Nephron progenitor cell (in vitro differentiated cells): ENCODE measurements at regions not wholly inside any gene's neighbourhood (a gene's known extent, or its start where the extent isn't known, plus 50 kb on each side); places are given as distances from the start of the nearest gene placed in this dataset.

Experiments used
- DNase-seq: peaks from one replicate; pipeline ENCODE4 v3.0.0; 2021
- H3K27ac Mint-ChIP-seq: 2 replicates; pipeline ENCODE4 v1.8.0; 2021; ENCODE audit warnings: mild to moderate bottlenecking, moderate library complexity, mixed read lengths
- H3K27me3 Mint-ChIP-seq: 2 replicates; pipeline ENCODE4 v1.8.0; 2021; ENCODE audit warnings: mild to moderate bottlenecking, low read depth, mixed read lengths; ENCODE audit not compliant: poor library complexity
- H3K36me3 Mint-ChIP-seq: 2 replicates; pipeline ENCODE4 v1.8.0; 2021; ENCODE audit warnings: low read depth, mixed read lengths
- H3K4me1 Mint-ChIP-seq: 2 replicates; pipeline ENCODE4 v1.8.0; 2021; ENCODE audit warnings: mixed read lengths
- H3K4me3 Mint-ChIP-seq: 2 replicates; pipeline ENCODE4 v1.8.0; 2021; ENCODE audit warnings: mild to moderate bottlenecking, moderate library complexity, mixed read lengths
- H3K9me3 Mint-ChIP-seq: 2 replicates; pipeline ENCODE4 v1.8.0; 2021; ENCODE audit warnings: mild to moderate bottlenecking, moderate library complexity, mixed read lengths
- TF ChIP-seq, protein P1 (sequence below): fragments of 200-600 bp; sonication (generic); IDR thresholded peaks from 2 replicates; pipeline ENCODE4 v1.5.0; 2021; ENCODE audit warnings: antibody characterized with exemption

DNA sequence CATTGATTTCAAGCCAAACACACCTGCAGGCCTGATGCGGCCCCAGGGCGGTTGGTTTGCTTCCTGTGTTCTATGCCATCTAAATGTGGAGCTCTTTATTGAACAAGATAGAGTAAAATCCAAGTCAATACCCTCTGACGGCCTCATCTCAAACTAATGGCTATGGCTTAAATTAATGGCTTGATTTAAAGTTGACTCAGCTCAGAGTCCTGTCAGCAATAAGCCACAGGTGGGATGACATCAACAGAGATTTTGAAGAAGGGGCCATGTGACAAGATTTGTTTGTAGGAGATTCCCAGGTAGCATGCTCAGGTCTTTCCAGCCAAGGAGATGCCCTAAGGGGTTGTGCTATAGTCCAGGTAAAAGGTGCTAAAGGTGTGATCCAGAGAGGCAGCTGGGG lies 66.7 kb upstream of the ZNF32 start:
- H3K27me3 Mint-ChIP-seq, result peaks cover 18% of the 10 kb centered on the region
- no peak for DNase-seq
- no peak overlapping the region for H3K27ac Mint-ChIP-seq
- H3K9me3 Mint-ChIP-seq, result peaks cover 30% of the 10 kb centered on the region
- TF ChIP-seq, protein P1, sequence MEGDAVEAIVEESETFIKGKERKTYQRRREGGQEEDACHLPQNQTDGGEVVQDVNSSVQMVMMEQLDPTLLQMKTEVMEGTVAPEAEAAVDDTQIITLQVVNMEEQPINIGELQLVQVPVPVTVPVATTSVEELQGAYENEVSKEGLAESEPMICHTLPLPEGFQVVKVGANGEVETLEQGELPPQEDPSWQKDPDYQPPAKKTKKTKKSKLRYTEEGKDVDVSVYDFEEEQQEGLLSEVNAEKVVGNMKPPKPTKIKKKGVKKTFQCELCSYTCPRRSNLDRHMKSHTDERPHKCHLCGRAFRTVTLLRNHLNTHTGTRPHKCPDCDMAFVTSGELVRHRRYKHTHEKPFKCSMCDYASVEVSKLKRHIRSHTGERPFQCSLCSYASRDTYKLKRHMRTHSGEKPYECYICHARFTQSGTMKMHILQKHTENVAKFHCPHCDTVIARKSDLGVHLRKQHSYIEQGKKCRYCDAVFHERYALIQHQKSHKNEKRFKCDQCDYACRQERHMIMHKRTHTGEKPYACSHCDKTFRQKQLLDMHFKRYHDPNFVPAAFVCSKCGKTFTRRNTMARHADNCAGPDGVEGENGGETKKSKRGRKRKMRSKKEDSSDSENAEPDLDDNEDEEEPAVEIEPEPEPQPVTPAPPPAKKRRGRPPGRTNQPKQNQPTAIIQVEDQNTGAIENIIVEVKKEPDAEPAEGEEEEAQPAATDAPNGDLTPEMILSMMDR, result no peak
- no peak overlapping the region for H3K4me3 Mint-ChIP-seq
- H3K36me3 Mint-ChIP-seq, result no peaks in the 10 kb centered on the region
- H3K4me1 Mint-ChIP-seq, result no peaks in the 10 kb centered on the region

DNA sequence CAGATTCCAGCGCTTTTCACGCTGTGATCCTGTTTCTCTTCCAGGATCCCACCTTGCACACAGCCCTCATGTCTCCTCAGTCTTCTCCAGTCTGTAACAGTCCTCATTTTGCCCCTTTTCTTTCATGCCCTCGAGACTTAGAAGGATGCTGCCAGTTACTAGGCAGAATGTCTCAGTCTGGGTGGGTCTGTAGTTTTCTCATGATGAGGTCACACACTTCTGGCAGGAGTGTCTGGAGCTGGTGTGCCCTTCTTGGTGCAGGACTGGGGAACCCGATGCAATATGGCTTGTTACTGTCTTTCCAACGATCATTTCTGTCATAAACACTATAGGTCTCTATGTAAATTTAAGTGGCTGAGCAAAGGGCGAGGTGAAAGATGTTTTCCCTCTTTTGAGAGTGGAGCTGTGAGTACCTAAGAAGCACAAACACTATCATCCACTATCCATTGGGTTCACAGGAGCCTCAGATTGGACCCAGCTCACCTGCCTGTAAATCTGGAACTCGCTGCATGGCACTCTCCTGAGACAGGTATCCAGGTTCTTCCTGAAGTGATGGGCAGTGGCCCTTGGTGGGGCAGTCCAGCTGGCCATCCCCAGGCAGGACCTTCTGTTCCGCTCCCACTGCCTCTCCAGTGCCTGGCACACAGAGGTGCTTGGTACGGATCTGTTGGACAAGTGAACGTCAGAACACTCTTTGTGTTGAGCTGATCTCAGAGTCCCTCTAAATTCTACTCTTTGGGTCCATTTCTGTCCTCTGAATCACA lies 64.3 kb upstream of the ZNF32 start:
- Mint-ChIP-seq H3K27me3 (peaks cover 9% of the 10 kb centered on the region), H3K4me3 (no peak overlapping the region), H3K9me3 (peaks cover 13% of the 10 kb centered on the region), H3K36me3 (no peaks in the 10 kb centered on the region), H3K27ac (no peak overlapping the region), H3K4me1 (peaks cover 7% of the 10 kb centered on the region)
- TF ChIP-seq, protein P1, result no peak
- no peak for DNase-seq

DNA sequence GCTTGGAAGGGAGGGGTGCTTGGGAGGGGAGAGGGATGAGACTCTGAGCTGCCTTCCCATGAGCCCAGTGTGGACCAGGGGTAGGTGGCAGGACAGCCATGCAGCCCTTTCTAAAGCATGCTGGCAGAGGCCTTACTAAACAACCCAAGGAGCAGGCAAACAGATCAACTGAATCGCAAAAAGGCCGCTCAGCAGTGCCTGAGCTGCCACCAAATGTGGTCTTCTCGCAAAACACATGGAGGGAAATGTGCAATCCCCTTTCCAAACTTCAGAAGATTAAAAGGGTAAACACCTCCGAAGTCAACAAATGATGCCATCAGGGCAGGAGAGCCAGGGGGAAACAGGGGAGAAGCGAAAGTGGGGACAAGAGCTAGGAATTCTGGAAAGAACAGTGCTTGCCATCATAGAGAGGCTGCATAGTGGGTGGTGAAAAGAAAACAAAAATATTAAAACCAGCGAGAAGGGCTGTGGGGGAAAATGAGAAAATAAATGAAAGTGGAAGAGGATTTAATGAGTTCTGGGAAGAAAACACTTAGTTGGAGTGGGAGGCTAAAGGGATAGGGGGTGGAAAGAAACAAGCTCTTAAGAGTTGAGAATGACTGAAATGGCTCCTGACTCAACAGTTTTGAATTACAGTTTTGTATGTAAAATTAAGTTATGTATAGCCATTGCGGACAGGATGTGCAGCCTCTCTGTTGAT lies 62.2 kb upstream of the ZNF32 start:
- no peak for DNase-seq
- Mint-ChIP-seq H3K27me3 (peaks cover 6% of the 10 kb centered on the region), H3K4me1 (peaks cover 21% of the 10 kb centered on the region), H3K36me3 (no peaks in the 10 kb centered on the region), H3K9me3 (peaks cover 4% of the 10 kb centered on the region), H3K4me3 (no peak overlapping the region), H3K27ac (no peak overlapping the region)
- TF ChIP-seq, protein P1, result no peak

DNA sequence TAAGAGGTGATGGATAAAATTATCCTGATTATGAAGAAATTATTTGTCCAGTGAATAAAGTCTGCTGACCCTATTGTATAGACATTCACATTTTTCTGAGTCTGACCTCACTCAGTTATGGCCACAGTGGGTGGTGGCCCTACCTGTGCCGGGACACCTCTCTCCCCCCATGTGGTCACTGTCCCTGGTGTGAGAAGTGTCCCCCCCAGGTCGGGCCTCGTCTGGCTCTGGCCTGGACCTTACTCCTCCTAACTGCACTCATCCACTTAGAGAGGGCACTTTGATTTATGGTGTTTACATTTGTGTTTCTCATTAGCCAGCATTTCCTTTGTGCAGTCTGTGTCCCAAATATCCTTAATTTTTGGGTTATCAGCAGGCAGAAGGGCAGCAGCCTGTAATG lies 59.6 kb upstream of the ZNF32 start:
- H3K27me3 Mint-ChIP-seq, result peaks cover 6% of the 10 kb centered on the region
- H3K36me3 Mint-ChIP-seq, result no peaks in the 10 kb centered on the region
- TF ChIP-seq, protein P1, result no peak
- H3K4me1 Mint-ChIP-seq, result peaks cover 24% of the 10 kb centered on the region
- H3K9me3 Mint-ChIP-seq, result peaks cover 4% of the 10 kb centered on the region
- H3K27ac Mint-ChIP-seq, result no peak overlapping the region
- DNase-seq, result no peak
- H3K4me3 Mint-ChIP-seq, result no peak overlapping the region

DNA sequence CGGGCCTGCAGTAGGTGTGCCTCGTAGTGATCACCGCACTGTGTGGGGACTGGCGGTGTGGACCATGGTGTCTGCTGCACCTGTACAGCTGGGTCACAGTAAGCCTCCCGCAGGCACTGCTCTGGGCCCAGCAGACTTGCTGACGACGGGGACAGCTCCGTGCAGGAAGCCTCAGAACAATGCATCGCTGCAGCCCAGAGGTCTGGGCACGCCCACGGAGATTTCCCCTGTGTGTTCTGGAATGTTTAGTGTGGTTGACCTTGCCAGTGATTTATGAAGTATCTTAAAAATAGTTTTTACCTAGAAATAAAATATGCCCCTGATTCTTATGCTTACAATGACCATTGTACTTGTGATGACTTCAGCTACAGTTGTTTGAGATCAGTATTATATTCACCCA lies 59.1 kb upstream of the ZNF32 start:
- Mint-ChIP-seq H3K4me3 (no peak overlapping the region), H3K4me1 (peaks cover 24% of the 10 kb centered on the region), H3K27me3 (peaks cover 6% of the 10 kb centered on the region), H3K27ac (no peak overlapping the region), H3K36me3 (no peaks in the 10 kb centered on the region), H3K9me3 (peaks cover 4% of the 10 kb centered on the region)
- TF ChIP-seq, protein P1, result no peak
- peak; percentile 56 for DNase-seq
